HCT116 (cell line): ENCODE measurements at regions not wholly inside any gene's neighbourhood (a gene's known extent, or its start where the extent isn't known, plus 50 kb on each side); places are given as distances from the start of the nearest gene placed in this dataset.

Experiments used
- CTCF ChIP-seq, 3 experiments: fragments of 200-600 bp in 1 of 3; sonication (generic) in 1 of 3; IDR thresholded peaks in 2 of 3; conservative IDR thresholded peaks in 1 of 3; 2 replicates each; pipeline ENCODE4 v1.5.1; 2012 to 2017; ENCODE audit warnings: low read depth in 2 of 3, low read length in 2 of 3, antibody characterized with exemption in 1 of 3, borderline replicate concordance in 1 of 3, control low read depth in 1 of 3, mild to moderate bottlenecking in 1 of 3, mixed read lengths in 1 of 3, mixed run types in 1 of 3, moderate library complexity in 1 of 3; ENCODE audit not compliant: insufficient read depth in 1 of 3
- JUND ChIP-seq: IDR thresholded peaks from 2 replicates; pipeline ENCODE4 v1.6.1; 2012
- RAD21 ChIP-seq: IDR thresholded peaks from 2 replicates; pipeline ENCODE4 v1.6.1; 2012; ENCODE audit warnings: low read depth, mild to moderate bottlenecking

GRCh38 chr10:37479469-37479868 lies 354.1 kb downstream of the ANKRD30A start:
- TF ChIP-seq JUND (no peak), CTCF (IDR thresholded peaks at IDR 0.05 in 2 of 3, conservative IDR thresholded peaks at IDR 0.05 in 1 of 3; ENCODE audit: borderline replicate concordance in 1 of 3, insufficient read depth in 1 of 3, low read depth in 2 of 3, low read length in 2 of 3) (no peak), RAD21 (no peak)
